ENCODE measurements at regions not wholly inside any gene's neighbourhood (a gene's known extent, or its start where the extent isn't known, plus 50 kb on each side); places are given as distances from the start of the nearest gene placed in this dataset.
"Not testable (repeated sequence)": the region's sequence is repeated elsewhere in the genome, so short reads cannot be mapped to it uniquely, and the experiment has no call there.

- Histone ChIP-seq H3K36me3 (no peaks in the 10 kb centered on the region), H3K4me1 (peaks cover 0 to 12% of the 10 kb centered on the region in 2 donors), H3K27me3 (no peaks in the 10 kb centered on the region), H3K9me3 (no peaks in the 10 kb centered on the region), H3K27ac (peak overlapping the region; percentile 68 to 80), H3K4me3 (no peak overlapping the region)
- no peak for DNase-seq (ENCODE audit: low spot score in 2 of 2)
- intact Hi-C loops (cut with DNase I; ENCODE audit: low total_unique reads), result no loop called here
- no peak for TF ChIP-seq POLR2AphosphoS5 (IDR thresholded peaks at IDR 0.05)
Observed at GRCh38 chr12:53868511-53868986, 70.1 kb upstream of the HOXC13 start.

GRCh38 chr12:53869500-53869899, 69.1 kb upstream of the HOXC13 start:
- Histone ChIP-seq H3K36me3 (no peaks in the 10 kb centered on the region), H3K27ac (peak overlapping the region; percentile 68 to 80), H3K9me3 (no peaks in the 10 kb centered on the region), H3K4me3 (no peak overlapping the region), H3K27me3 (no peaks in the 10 kb centered on the region), H3K4me1 (peaks cover 0 to 12% of the 10 kb centered on the region in 2 donors)
- intact Hi-C loops (cut with DNase I; ENCODE audit: low total_unique reads), result no loop called here
- TF ChIP-seq POLR2A (IDR thresholded peaks at IDR 0.05), result no peak
- TF ChIP-seq POLR2AphosphoS5 (IDR thresholded peaks at IDR 0.05), result peak in 1 of 3 donors; percentile 9
- TF ChIP-seq, protein P1, sequence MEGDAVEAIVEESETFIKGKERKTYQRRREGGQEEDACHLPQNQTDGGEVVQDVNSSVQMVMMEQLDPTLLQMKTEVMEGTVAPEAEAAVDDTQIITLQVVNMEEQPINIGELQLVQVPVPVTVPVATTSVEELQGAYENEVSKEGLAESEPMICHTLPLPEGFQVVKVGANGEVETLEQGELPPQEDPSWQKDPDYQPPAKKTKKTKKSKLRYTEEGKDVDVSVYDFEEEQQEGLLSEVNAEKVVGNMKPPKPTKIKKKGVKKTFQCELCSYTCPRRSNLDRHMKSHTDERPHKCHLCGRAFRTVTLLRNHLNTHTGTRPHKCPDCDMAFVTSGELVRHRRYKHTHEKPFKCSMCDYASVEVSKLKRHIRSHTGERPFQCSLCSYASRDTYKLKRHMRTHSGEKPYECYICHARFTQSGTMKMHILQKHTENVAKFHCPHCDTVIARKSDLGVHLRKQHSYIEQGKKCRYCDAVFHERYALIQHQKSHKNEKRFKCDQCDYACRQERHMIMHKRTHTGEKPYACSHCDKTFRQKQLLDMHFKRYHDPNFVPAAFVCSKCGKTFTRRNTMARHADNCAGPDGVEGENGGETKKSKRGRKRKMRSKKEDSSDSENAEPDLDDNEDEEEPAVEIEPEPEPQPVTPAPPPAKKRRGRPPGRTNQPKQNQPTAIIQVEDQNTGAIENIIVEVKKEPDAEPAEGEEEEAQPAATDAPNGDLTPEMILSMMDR (IDR thresholded peaks at IDR 0.05), result no peak
- peak in 1 of 2 donors; percentile 55 for DNase-seq (ENCODE audit: low spot score in 2 of 2)

DNA sequence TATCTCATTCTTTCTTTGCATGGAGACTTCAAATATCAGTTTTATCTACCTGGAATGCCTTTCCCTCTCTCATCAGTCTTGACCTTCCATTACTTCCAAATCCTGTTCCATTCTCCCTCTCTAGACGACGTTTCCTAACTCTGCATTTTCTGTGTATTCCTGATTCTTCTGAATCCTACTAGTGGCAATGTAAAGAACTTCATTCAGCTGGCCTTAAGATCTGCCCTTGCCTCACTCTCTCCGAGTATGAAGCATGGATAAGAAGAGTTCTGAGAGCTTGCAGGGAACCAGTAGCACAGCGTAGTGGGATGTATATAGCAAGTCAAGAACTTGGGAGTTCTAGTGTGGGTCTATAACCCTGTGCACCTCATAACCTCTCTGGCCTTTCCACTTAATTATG, 68.5 kb upstream of the HOXC13 start:
- TF ChIP-seq POLR2A (IDR thresholded peaks at IDR 0.05) (no peak), POLR2AphosphoS5 (IDR thresholded peaks at IDR 0.05) (no peak)
- TF ChIP-seq, protein P1 (IDR thresholded peaks at IDR 0.05), result no peak
- no peaks in the 10 kb centered on the region for H3K27me3 ChIP-seq
- no peaks in the 10 kb centered on the region for H3K36me3 ChIP-seq
- no peak overlapping the region for H3K27ac ChIP-seq
- DNase-seq (ENCODE audit: low spot score in 2 of 2), result no peak
- no peak overlapping the region for H3K4me3 ChIP-seq
- peaks cover 0 to 12% of the 10 kb centered on the region in 2 donors for H3K4me1 ChIP-seq
- no peaks in the 10 kb centered on the region for H3K9me3 ChIP-seq
- intact Hi-C loops (cut with DNase I; ENCODE audit: low total_unique reads), result no loop called here

DNA sequence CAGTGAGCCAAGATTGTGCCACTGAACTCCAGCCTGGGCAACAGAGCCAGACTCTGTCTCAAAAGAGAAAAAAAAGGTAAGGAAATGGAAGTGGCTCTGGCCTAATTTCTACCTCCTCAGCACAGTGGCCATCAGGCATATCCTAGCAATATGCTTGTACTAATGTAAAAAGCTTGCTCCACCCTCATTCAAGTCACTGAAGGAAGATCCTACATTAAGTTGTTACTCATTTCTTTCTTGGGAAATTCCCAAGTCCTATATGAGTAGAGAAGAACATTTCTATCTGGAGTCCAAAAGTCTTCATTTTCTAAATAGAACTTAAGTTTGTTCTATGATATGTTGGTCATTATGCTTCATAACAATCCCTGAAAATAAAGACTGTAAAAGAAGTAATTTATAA, 67.3 kb upstream of the HOXC13 start:
- intact Hi-C loops (cut with DNase I; ENCODE audit: low total_unique reads), result no loop called here

DNA sequence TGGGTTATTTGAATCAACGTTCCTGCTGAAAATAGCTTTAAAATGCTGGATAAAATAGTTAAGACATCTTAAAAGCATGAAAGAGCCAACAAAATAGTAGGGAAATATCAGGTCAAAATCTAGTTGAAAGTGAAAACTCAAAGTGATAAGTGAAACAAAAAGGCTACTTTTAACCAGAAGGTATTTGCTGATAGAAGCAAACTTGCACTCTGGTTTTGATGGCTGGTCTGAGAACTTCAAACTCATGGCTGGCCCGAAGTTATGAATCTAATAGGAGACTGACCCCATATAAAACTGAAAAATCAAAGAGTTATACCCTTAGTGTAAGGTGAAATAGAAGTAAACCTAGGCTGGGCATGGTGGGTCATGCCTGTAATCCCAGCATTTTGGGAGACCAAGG, 66.3 kb upstream of the HOXC13 start:
- peaks cover 0 to 11% of the 10 kb centered on the region in 2 donors for H3K4me1 ChIP-seq
- H3K36me3 ChIP-seq, result no peaks in the 10 kb centered on the region
- H3K9me3 ChIP-seq, result no peaks in the 10 kb centered on the region
- no peak for DNase-seq (ENCODE audit: low spot score in 2 of 2)
- intact Hi-C loops (cut with DNase I; ENCODE audit: low total_unique reads), result no loop called here
- H3K4me3 ChIP-seq, result no peak overlapping the region
- no peak overlapping the region for H3K27ac ChIP-seq
- TF ChIP-seq, protein P1 (IDR thresholded peaks at IDR 0.05), result no peak
- no peak for TF ChIP-seq POLR2AphosphoS5 (IDR thresholded peaks at IDR 0.05)
- no peak for TF ChIP-seq POLR2A (IDR thresholded peaks at IDR 0.05)
- no peaks in the 10 kb centered on the region for H3K27me3 ChIP-seq

More for the DNA sequence above, 67.3 kb upstream of the HOXC13 start:
- Histone ChIP-seq H3K9me3 (no peaks in the 10 kb centered on the region), H3K4me3 (no peak overlapping the region), H3K27ac (no peak overlapping the region), H3K4me1 (peaks cover 0 to 12% of the 10 kb centered on the region in 2 donors), H3K36me3 (no peaks in the 10 kb centered on the region), H3K27me3 (no peaks in the 10 kb centered on the region)
- TF ChIP-seq POLR2A (IDR thresholded peaks at IDR 0.05), result no peak
- TF ChIP-seq POLR2AphosphoS5 (IDR thresholded peaks at IDR 0.05), result no peak
- TF ChIP-seq, protein P1 (IDR thresholded peaks at IDR 0.05), result no peak
- no peak for DNase-seq (ENCODE audit: low spot score in 2 of 2)

- H3K9me3 ChIP-seq; DNase-seq (ENCODE audit: low spot score in 2 of 2); H3K4me1 ChIP-seq; H3K4me3 ChIP-seq; H3K27me3 ChIP-seq; H3K27ac ChIP-seq; H3K36me3 ChIP-seq; intact Hi-C loops (cut with DNase I; ENCODE audit: low total_unique reads): not testable (repeated sequence)
Observed at GRCh38 chr12:53877961-53878360, 60.7 kb upstream of the HOXC13 start.

Data from breast epithelium (tissue), 4 donors.